DMS79 treated with DMSO at 0.1 percent for 48 hours (cell line): ENCODE measurements at regions not wholly inside any gene's neighbourhood (a gene's known extent, or its start where the extent isn't known, plus 50 kb on each side); places are given as distances from the start of the nearest gene placed in this dataset.

Experiments used
- DNase-seq: peaks from one replicate; lab custom pipeline; 2025; lab: John Stamatoyannopoulos, UW

DNA sequence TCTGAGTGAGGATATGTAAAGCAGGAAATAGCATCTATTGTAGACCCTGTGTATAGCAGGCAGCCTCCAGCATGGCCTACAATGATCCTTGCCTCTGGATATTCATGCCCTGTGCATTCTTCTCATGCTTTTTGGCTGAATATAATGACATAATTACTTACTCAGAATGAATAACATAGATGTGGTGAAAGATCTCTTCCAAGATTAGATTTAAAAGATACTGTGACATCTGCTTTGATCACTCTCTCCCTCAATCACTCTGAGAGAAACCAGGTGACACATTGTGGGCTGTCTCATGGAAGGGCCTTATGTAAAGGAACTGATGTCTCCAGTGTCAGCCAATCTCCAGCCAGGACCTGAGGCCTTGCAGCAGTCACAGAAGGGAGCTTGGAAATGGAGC lies 376.7 kb downstream of the DNAH5 start:
- DNase-seq: no peak

DNA sequence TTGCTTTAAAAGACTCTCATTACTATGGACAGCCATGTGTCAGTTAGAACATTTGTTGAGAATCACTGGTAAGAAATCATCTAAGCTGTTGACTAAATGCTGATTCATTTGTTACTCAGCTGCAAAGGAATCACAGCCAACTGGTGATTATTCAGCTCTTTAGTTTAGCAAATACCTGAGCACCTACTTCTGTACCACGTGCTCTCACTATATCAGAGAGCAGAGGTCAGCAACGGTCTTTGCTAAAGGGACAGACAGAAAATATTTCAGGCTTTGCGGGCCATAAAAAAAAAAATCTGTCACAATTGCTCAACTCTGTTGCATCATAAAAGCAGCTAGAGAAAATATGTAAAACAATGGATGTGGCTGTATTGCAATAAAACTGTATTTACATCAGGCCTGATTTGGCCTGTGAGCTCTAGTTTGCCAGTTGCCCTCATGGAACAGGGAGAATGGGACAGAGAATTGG lies 377.6 kb downstream of the DNAH5 start:
- DNase-seq: no peak

DNA sequence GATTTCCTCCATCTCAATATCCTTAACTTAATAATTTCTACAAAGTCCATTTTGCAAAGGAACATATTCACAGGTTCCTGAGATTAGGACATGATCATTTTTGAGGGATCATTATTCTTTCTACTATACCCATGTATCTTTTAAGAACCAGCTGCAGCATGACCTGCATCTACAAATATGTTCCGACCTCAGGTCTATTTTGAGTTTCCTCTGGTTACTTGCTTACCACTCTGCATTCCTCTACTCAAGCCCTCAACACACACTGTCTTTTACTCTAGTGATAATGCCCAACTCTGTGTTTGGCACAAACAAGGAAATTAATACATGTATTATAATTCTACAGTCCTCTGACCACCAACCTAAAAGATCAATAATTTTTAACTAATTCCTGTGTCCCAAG lies 386.1 kb downstream of the DNAH5 start:
- no peak for DNase-seq

DNA sequence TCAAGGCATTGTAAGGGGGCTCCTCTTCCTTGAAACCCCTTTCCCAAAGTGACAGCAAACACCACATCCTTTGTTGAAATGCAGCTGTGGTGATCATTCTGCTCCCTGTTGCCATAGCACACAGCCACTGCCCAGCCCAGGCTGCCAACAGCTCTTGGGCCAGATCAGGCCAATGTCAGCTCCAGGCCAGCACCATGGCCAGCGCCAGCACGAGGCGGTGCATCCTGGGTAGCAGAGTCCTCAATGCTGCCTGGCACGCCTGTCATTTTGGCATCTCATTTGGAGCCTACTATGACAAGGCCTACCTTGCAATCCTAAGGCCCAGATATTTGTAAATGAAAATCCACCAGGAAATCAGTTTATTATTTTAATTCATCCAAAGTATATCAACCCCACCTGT lies 390.6 kb downstream of the DNAH5 start:
- no peak for DNase-seq

DNA sequence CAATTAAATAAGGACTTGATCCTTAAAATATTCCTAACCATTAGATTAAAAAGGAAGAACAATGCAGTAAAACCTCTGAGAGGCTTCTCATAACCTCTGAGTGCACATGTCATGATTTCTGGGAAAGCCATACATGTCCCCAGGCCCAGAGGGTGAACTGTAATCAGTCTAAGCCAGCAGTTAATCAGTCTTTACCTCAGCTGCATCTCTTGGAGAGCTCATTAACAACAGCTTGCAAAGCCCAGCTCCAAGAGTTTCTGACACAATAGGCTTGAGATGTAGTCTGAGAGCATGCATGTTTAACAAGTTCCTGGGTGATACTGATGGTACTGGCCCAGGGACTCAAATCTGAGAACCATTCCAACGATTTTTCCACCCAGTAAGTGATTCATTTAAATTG lies 392.1 kb downstream of the DNAH5 start:
- DNase-seq: no peak

DNA sequence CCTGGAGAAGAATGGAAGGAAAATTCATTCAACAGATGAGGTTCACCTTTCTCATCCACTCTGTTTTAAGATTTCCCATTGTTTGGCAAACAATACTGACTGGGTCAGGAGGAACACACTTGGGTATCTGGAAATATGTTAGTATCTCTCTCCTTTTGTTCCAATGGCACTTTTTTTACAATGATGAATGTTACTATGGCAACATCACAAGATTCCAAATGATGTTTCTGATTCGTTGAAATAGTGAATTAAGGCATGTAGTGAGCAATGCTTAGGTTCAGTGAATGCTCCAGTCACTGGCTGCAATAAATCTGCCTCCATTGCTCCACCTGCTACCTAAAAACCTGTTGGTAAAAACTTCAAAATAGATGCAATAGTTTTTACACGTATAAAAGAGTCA lies 392.8 kb downstream of the DNAH5 start:
- no peak for DNase-seq

DNA sequence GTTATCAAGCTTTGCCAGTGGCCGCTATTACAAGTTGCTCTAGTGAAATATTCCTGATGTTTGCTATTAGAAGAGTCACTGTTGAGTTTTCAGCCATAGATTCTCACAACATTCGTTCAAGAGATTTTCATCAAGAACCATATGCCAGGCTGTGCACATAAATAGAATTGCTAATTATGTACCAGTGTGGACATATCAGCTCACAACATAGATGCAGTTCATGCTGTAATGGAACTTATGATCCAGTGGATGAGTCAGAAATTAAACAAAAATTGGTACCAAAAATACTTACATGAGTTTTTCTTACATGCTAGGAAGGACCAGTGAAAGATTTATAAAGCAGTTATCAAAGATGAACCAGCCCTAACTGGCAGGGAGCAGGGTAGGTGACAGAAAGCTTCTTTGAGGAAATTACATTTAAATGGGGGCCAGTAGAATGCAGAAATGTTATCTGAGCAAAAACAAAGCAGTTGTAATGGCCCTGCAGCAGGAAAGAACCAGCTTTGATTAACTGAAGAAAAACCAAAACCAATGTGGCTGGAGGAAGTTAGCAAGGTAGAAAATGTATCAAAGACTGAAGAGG lies 404.2 kb downstream of the DNAH5 start:
- no peak for DNase-seq

DNA sequence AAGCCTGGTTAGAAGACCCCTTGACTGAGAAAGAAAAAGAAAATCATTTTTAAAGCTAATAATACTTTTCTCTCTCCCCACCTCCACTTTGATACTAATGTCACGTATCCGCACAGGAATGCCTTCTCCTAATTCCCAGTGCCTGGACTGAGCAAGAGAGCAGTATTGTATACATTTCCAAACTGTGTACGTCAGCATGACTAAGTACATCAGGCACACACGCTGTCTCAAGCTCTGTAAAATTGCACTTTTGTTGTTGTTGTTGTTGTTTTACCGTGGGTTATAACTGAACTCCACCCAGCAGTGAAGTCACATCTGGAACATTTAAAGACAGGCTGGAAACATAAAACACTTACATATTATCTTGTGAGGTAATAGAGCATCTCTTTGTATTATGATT lies 407.6 kb downstream of the DNAH5 start:
- DNase-seq: no peak

DNA sequence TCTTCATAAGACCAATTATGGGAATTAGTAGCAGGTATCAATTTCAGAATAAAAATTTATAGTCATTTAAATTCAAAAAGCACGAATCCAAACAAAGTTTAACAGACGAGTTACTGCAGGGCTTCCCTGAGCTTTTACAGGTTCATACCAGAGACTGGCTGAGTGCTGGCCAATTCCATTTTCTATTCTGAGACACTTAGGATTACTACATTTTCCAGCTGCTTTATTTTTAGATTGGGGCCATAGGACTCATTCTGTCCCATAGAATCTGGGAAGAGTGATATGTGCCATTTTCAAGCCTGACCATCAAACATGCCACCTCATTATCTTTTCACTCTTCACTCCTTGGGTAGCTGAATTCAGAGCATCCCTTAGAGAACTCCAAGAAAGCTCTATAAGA lies 410.7 kb downstream of the DNAH5 start:
- DNase-seq: no peak

DNA sequence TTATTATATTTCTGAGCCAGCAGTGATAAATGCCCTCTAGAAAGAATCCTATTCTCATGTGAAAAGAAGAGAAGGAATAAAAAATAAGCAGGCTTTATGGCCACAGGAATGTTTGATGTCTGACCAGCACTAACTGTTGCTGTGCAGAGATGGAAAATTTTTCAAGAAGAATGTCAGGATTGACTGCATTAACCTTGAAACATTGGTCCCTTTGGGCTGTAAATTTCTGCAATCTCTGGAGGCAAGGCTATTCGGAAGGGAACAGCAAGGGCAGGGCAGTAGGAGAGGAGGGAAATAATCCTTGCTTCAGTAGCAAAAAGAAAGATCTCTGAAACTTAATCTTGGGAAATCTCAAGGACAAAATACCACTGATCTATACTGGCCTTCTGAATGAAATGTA lies 415.2 kb downstream of the DNAH5 start:
- DNase-seq: no peak

DNA sequence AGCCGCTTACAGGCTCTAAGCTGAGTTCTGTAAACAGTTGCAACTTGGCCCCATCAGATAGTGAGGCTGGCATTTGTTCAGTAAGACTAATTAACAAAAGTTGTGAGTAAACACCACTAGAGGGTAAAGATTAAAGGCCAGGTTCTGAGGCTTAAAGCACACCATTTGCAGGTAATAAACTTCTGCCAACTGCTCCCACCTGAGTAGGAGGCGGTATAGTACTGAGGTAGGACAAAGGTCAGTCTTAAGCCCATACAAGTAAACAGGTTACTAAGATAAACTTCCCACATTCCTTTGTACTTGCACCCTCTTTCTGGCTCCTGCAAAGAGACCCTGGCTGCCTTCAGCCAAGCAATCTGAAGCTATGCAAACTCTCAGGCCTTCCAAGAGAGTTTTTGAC lies 419.6 kb downstream of the DNAH5 start:
- no peak for DNase-seq

DNA sequence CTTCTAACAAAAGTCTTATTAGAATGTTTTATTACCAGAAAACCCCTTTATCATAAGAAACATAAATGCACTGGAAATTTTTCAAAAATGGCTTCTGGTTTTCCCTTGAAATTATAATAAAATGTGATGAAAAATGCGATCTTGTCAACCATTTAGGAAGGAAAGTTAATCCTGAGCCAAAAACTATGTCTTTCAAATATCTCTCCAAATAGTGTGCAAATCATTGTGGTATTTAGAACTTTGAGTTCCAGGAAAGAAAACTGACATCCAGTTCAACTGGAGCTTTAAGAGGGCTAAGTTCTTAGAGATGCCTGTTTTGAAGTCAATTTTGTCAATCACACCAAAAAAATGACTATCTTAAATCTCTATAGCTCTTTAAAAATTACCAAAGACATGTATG lies 425.4 kb downstream of the DNAH5 start:
- no peak for DNase-seq

DNA sequence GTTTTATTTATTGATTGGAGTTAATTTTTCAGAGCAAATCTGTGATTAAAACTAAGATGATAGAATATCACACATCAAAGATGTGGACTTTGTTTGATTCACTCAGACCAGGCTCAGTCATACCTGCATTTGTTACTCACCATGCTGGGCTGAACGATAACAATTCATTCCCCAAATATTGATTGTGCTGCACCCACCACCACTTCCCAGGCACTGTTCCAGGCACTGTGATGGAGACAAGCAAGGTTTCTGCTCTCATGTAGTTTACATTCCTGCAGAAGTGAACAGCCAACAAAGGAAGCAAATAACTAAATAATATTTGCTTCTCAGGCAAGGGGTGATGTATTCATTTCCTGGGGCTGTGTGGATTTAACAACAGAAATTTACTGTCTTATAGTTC lies 428.3 kb downstream of the DNAH5 start:
- DNase-seq: no peak

DNA sequence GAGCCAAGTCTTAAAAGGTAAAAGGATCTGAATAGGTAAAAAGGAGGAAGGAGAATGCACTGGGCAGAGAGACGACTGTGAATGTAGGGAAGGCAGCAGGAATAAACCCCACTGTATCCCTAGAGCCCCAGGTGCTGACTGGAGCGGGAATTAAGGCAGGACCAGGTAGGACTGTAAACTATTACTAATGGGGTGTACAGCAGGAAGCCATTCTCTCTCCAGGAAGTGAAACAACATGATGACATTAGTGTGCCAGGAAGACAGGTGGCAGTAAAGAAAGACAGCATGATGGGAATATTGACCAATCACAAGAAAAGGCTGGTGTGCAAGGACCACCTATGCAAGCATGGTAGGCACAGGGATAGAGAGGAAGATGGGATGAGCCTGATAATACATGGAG lies 433.0 kb downstream of the DNAH5 start:
- DNase-seq: no peak

DNA sequence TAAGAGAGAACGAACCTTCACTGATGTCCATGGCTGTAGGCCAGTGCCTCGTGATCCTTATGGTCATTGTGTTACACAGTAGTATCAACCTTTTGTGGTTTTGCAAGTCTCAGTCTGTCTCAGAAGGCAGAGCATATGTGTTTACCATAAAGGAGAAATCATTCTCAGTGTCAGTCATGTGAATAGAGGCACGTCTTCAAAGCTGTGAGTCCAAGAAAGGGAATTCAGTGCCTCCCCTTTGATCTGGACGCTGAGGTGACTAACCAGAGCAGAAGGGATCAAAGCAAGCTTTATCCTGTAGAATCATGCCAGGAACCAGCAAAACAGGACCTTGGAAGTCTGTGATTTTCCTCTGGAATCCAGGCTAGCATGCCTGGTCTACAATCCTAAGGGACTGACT lies 433.9 kb downstream of the DNAH5 start:
- no peak for DNase-seq

DNA sequence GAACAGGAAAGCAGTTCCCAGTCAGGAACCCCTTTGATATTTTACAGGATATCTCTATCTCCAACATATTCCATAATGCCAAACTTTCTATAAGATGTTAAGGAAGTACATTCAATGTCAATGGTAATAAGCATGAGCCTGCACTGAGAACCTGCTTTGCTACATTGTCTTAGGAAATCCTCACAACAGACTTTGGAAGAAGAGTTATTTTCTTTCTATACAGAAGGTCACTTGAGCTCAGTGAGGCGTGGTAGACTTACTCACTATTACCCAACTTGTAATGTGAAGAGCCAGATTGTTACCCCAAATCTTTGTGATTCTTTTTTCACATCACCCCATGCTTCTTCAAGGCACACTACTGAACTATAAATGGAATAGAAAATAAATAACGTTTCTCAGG lies 435.9 kb downstream of the DNAH5 start:
- no peak for DNase-seq

DNA sequence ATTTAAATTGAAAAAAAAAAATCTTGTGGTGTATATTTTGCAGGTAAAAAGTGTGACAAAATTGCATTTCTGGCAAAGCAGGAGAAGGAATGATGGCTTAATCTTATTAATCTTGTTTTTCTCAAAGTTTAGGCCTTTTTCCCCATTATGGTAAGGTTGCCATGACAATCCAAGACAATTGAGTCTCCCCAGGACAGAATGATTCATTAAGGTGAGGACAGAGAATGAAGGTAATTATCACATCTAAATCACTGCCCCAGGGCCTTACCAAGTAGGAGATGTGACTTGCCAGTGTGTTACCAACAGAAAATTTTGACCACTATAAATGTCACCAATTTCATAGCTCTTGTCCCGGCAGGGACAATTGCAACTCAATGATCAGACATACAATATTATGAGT lies 439.2 kb downstream of the DNAH5 start:
- no peak for DNase-seq

DNA sequence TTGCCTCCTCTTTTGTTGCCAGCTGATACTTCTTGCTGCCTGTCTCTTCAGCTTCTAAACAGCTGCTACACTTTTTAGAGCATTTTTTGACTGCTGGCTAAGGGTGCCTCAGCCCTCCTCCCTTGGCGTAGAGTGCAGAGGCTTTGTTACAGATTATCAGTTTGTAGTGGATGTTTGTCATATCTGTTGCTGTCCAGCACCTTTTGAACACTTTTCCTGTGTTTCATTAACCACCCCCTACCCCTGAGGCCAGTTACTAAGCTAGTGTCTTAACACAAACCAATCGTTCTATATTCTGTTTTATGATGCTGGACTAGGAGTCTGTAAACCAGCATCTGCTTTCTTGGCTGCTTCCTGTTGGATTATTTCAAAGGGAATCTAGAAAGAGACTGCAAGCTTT lies 441.5 kb downstream of the DNAH5 start:
- DNase-seq: no peak

DNA sequence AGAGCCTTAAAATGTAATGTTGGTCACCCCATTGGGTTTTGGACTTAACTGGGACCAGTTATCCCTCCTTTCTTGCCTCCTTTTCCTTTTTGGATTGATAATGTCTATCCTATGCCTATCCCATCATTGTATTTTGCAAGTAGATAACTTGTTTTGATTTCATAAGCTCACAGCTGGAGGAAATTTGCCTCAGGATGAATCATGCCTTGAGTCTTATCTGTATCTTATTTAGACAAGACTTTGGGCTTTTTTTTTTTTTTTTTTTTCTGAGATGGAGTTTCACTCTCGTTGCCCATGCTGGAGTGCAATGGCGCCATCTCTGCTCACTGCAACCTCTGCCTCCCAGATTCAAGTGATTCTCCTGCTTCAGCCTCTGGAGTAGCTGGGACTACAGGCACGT lies 443.3 kb downstream of the DNAH5 start:
- DNase-seq: no peak

DNA sequence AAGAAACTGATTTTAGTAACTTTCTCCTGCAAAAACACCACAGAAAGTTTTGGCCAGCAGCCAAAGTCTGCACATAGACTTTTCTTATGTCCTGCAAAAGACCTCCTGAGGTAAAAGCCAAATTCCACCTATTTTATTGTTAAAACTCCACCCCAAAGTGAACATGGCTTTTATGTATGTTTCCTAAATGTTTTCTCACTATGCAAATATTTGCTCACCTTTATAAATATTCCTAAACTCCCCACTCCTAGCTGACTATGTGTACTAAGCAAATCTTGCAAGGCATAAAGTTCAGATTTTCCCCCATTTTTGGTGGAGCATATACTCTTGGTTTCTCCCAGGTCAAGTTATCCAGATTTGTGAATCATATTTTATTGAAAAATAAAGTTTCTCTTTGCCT lies 446.2 kb downstream of the DNAH5 start:
- no peak for DNase-seq

DNA sequence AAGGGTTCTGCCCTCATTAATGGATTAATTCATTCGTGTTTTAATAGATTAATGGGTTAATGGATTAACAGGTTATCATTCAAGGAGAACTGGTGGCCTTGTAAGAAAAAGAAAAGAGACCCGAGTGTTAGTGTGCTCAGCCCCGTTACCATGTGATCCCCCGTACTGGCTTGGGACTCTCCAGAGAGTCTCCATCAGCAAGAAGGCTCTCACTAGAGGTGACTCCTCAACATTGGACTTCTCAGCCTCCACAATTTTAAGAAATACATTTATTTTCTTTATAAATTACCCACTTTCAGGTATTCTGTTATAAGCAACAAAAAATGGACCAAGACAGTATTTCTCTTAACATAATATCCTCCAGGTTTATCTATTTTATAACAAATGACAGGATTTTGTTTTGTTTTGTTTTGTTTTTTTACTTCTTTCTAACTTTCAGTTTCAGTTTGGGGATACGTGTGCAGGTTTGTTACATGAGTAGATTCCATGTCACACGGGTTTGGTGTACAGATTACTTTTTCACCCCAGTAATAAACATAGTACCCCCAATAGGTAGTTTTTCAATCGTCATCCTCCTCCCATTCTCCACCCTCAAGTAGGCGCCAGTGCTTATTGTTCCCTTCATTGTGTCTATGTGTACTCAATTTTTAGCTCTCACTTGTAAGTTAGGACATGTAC lies 456.1 kb downstream of the DNAH5 start:
- DNase-seq: no peak

DNA sequence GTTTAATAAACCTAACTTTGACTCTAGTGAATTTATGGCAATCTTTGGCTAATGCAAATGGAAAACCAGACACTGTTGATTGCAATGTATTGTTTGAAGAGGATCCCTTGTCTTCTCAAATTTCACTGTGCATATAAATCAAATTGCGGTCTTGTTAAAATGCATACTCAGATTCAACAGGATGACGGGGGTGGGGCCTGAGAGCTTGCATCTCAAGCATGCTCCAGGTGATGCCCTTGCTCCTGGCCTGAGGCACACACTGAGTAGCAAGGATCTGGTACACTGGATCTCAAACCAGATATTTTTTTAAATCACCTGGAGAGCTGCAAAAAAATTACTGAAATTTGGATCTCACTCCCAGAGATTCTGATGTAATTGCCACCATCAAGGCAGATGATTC lies 463.7 kb downstream of the DNAH5 start:
- DNase-seq: no peak

DNA sequence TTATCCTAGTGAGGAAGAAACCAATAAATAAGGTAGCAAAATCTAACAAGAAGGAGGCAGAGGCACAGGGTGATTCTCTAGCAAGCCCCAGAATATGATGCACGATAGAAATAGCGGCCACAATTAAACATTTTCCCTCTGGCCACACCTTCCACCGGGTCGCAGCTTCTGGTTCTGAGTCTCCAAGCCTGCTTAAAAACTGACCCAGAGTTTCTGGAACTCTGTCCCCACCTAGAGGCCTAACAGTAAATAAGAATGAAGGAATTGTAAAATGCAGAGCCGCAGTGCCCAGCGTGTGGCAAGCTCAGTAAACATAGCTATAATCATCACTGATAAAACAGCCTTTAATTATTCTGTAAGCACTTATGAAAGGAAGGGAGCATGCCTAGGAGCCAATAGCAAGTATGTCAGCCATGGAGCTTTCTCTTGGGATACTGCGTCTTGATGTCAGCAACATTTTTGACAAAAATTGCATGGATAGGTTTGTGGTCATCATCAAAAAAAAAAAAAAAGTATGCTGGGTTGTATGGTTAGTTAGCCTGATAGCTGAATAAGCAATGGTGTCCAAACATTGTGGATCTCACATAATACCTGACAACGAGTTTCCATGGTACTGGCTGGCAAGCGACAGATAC lies 465.5 kb downstream of the DNAH5 start:
- no peak for DNase-seq
